ENCODE measurements at regions not wholly inside any gene's neighbourhood (a gene's known extent, or its start where the extent isn't known, plus 50 kb on each side); places are given as distances from the start of the nearest gene placed in this dataset.
"Not testable (repeated sequence)": the region's sequence is repeated elsewhere in the genome, so short reads cannot be mapped to it uniquely, and the experiment has no call there.

DNA sequence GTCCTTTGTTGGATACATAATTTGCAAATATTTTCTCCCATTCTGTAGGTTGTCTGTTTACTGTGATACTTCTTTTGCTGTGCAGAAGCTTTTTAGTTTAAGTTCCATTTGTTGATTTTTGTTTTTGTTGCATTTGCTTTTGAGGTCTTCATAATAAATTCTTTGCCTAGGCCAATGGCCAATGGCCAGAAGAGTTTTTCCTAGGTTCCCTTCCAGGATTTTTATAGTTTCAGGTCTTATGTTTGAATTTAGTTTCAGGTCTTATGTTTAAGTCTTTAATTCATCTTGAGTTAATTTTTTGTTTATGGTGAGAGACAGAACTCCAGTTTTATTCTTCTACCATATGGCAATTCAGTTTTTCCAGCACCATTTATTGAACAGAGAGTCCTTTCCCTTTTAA is 90.1 kb upstream of the GOT2 start:
- no peak for DNase-seq

DNA sequence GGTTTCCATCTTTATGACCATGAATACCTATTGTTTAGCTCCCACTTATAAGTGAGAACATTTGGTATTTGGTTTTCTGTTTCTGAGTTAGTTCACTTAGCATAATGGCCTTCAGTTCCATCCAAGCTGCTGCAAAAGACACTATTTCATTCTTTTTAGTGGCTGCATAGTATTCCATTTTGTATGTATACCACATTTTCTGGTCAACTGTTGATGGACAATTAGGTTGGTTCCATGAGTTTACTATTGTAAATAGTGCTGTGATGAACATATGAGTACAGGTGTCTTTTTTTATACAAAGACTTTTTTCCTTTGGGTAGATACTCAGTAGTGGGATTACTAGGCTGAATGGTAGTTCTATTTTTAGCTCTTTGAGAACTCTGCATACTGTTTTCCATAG is 87.8 kb upstream of the GOT2 start:
- DNase-seq = no peak

DNA sequence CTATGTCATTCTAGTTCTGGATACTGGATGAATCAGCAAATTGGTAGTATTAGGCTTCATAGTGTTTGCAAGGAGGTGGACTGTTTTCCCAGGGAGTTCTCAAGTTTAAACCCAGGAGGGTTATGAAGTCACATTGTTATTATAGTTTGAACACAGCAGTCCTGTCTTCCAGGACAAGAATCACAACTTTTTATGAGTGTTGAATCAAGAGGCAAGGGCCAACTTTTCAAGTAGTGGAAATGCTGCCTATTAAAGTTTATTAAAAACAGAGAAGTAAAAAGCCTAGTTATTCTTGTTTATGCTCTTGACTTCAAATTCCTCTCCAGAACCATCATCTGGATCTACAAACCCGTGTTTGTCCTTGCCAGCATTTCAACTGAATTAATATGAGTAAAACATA is 86.3 kb upstream of the GOT2 start:
- no peak for DNase-seq

DNA sequence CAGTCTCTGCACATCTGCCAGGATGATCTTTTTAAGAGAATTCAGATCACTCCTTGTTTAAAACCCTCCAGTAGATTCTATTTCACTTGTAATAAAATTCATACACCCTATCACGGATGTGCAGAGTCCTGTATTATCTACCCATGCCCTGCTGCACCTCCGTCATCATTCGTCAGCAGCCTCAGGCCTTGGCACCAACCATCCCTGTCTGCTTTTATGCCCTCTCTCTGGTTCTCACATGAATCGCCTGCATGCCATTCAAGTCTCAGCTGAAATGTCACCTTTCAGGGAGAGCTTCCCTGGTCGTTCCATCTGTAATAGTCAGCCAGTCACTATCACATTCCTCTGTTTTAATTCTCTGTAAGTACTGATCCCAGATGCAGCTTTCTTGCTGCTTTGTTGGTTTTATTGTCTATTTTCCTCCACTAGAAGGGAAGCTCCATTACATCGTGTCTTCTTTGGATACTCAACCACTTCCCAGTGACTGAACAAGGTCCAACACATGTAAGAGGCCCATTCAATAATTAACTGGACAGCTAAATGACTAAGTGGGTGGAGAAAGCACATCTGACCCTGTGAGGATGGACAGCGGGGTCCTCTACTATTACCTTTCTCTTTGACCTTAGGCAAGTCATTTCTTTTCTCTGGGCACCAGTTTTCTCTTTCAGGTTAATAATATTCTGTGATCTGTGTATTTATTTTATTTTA is 81.2 kb upstream of the GOT2 start:
- no peak for DNase-seq

DNA sequence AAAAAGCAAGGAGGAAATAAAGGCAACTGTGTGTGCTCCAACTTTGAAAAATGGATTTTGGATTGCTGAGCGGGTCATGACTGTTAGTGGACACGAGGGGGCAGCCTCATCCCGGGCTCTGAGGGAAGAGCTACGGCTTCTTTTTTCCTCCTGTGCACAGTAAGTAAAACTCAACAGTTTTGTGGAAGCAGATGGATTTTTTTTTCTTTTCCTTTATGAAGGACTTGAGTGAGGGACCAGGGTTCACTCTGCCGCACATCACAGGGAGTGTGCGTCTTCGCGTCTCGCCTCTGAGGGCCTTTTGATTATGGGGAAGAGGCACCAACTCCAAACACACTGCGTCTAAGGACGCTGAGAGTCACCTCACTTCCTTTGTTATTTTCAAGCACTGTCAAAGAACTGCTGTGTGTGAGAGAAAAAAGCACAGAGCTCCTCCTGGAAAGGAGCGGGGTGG is 80.3 kb upstream of the GOT2 start:
- DNase-seq = peak; percentile 31

DNA sequence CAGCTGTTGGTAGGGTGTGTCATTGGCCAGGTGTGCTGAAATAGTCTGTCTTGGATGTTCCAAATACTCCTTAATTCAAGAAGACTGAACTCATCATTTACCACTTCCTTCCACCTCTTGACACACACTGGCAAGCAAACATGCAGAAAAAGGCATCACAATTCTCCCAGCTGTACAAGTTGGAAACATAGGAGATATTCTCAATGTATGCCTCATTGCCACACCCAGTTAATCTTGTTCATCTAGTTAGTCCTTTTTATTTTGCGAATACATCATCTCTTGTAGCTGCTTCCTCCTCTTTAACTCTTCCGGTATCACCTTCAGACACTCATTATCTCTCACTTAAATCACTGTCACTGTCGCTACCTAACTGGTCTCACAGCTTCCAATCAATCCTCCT is 75.1 kb upstream of the GOT2 start:
- no peak for DNase-seq

DNA sequence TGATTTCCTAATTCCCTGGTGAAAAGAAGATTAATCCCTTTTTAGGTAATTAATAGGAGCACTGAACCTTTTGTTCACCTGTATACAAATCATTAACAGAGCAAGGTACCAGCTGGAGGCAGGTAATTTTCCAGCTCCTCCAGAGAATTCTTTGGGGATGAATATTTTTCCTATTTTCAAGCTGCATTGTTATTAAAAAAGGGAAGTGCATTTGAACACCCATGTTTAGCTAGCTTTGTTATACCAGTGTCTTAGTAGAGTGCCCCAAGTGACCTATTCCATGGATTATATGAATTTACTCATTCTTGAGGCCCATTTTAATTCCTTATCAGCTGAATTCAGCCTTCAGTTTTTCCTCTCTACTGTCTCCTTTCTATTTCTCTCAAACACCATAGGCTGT is 73.2 kb upstream of the GOT2 start:
- DNase-seq = no peak

DNA sequence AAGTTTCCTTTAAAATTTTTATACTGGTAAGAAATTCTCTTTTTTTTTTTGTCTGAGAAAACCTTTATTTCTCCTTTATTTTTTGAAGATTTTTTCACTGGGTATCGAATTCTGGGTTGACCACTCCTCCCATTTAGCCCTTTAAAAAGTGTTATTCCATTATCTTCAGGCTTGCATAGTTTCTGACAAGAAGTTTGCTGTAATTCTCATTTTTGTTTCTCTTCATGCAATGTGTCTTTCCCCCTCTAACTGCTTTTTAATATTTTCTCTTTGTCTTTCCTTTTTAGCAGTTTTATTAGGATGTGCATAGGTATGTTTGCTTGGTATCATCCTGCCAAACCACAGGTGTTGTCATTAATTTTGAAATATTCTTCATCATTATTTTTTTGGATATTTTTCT is 67.7 kb upstream of the GOT2 start:
- DNase-seq = no peak

DNA sequence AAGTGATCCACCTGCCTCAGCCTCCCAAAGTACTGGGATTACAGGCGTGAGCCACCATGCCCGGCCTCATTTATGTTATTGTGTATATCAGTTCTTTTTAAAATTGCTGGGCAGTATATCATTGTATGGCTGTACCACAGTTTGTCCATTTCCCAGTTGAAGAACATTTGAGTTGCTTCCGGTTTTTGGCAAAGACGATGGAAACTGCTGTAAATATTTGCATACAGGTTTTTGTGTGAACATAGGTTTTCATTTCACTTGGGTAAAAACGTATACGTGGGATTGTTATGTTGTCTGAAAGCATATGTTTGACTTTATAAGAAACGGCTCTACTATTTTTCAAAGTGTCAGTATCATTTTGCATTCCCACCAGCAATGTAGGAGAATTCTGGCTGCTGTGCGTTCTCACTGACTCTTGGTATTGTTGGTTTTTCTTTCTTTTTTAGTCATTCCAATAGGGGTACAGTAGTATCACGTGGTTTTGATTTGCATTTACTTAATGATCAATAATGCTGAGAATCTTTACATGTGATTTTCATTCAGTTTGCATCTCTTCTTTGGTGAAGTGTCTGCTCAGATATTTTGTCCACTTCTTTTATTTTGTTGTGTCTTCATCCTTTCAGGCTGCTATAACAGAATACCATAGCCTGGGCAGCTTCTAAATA is 63.2 kb upstream of the GOT2 start:
- DNase-seq = no peak

DNA sequence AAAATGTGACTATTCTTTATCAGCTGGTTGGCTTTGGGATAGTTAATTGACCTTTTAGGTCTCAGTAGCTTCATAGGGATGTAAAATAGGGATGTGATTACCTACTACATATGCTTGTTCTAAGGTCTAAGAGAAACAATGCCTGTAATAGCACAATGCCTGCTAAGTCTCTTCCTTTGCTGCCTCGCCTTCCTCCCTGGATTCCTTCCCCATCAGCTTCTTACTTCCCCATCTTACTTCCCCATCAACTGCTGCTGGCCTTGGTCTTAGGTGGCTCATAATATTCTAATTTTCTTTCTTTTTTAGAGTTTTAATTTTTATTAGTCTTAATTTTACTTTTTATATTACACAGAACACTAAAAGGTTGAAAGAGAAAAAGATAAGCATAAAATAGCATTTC is 59.2 kb upstream of the GOT2 start:
- DNase-seq = no peak

DNA sequence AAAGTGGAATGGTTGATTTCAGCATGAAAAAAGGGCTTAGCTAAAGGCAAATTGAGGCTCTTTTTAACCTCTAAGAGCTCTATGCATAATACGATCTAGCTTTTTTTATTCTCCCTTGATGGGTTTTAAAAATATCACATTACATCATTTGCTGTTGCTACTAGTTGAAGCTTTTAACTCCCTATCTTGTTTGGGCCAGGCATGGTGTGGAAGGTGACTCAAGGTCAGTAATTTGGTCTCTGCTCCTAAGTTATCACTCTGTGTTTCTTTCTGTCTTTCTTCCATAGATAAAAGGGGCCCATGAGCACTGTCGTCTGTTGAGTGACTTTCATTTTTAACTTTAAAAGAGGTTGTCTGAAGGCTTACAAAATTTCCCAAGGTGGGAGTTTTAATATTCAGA is 58.1 kb upstream of the GOT2 start:
- no peak for DNase-seq

DNA sequence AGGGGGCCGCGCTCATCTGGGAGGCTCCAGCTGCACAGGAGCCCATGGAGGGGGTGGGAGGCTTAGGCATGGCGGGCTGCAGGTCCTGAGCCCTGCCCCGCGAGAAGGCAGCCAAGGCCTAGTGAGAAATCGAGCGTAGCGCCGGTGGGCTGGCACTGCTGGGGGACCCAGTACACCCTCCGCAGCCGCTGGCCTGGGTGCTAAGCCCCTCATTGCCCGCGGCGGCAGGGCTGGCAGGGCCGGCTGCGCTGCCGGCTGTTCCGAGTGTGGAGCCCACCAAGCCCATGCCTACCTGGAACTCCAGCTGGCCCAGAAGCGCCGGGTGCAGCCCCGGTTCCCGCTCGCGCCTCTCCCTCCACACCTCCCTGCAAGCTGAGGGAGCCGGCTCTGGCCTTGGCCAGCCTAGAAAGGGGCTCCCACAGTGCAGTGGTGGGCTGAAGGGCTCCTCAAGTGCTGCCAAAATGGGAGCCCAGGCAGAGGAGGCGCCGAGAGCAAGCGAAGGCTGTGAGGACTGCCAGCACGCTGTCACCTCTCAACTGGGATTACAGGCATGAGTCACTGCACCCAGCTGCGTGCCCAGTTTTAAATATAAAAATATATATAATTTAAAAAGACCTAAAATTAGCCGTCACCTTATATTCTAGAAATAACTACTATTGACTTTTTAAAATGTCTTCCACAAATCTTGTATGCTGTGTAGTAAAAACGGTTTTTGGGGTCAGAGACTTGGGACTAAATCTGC is 56.9 kb upstream of the GOT2 start:
- DNase-seq = not testable (repeated sequence)

DNA sequence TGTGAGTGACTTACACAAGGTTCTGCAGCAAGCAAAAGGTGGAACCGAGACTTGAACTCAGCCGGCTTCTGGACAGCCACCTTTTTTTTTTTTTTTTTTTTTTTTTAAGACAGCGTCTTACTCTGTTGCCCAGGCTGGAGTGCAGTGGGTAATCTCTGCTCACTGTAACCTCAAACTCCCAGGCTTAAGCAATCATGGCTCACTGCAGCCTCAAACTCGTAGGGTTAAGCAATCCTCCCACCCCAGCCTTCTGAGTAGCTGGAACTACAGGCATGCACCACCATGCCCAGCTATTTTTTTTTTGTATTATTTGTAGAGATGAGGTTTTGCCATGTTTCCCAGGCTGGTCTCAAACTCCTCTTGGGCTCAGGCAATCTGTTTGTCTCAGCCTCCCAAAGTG is 55.2 kb upstream of the GOT2 start:
- no peak for DNase-seq
